ENCODE measurements at regions not wholly inside any gene's neighbourhood (a gene's known extent, or its start where the extent isn't known, plus 50 kb on each side); places are given as distances from the start of the nearest gene placed in this dataset.
"Not testable (repeated sequence)": the region's sequence is repeated elsewhere in the genome, so short reads cannot be mapped to it uniquely, and the experiment has no call there.

GRCh38 chr2:47628904-47629303 is 58.1 kb upstream of the KCNK12 start:
- DNase-seq: no peak
- WGBS, 2 donors: 82 to 96% methylated on average over 3 of the region's 3 CpGs

GRCh38 chr2:47626664-47627063 is 55.9 kb upstream of the KCNK12 start:
- Histone ChIP-seq H3K4me3 (no peak overlapping the region), H3K4me1 (no peaks in the 10 kb centered on the region), H3K9me3 (no peaks in the 10 kb centered on the region), H3K36me3 (no peaks in the 10 kb centered on the region), H3K27me3 (no peaks in the 10 kb centered on the region), H3K27ac (no peak overlapping the region)
- 94 to 99% methylated on average over 5 of the region's 5 CpGs for WGBS, 2 donors
- no peak for ATAC-seq (ENCODE audit: low FRiP score in 2 of 2)
- TF ChIP-seq POLR2A (IDR thresholded peaks at IDR 0.05): no peak
- no peak for DNase-seq

More at GRCh38 chr2:47628904-47629303, 58.1 kb upstream of the KCNK12 start:
- ATAC-seq (ENCODE audit: low FRiP score in 2 of 2): no peak
- Histone ChIP-seq H3K27ac (no peak overlapping the region), H3K9me3 (no peaks in the 10 kb centered on the region), H3K4me1 (no peaks in the 10 kb centered on the region), H3K4me3 (no peak overlapping the region), H3K36me3 (no peaks in the 10 kb centered on the region), H3K27me3 (no peaks in the 10 kb centered on the region)
- TF ChIP-seq CTCF (IDR thresholded peaks at IDR 0.05) (no peak), POLR2AphosphoS5 (IDR thresholded peaks at IDR 0.05) (no peak), POLR2A (IDR thresholded peaks at IDR 0.05) (no peak), EP300 (IDR thresholded peaks at IDR 0.05) (no peak)

GRCh38 chr2:47623140-47623539 is 52.4 kb upstream of the KCNK12 start:
- not testable (repeated sequence) for H3K9me3 ChIP-seq; DNase-seq; H3K27me3 ChIP-seq; H3K4me1 ChIP-seq; H3K36me3 ChIP-seq; H3K27ac ChIP-seq; ATAC-seq (ENCODE audit: low FRiP score in 2 of 2); H3K4me3 ChIP-seq
- WGBS, 2 donors: 58 to 64% methylated on average over 1 of the region's 1 CpG

- WGBS, 2 donors: 84 to 85% methylated on average over 6 of the region's 6 CpGs
- no peaks in the 10 kb centered on the region for H3K9me3 ChIP-seq
- no peak overlapping the region for H3K4me3 ChIP-seq
- DNase-seq (no peak), ATAC-seq (ENCODE audit: low FRiP score in 2 of 2) (no peak)
- no peaks in the 10 kb centered on the region for H3K27me3 ChIP-seq
- TF ChIP-seq EP300 (IDR thresholded peaks at IDR 0.05) (no peak), POLR2AphosphoS5 (IDR thresholded peaks at IDR 0.05) (no peak), POLR2A (IDR thresholded peaks at IDR 0.05) (no peak), CTCF (IDR thresholded peaks at IDR 0.05) (no peak)
- no peak overlapping the region for H3K27ac ChIP-seq
- no peaks in the 10 kb centered on the region for H3K4me1 ChIP-seq
- H3K36me3 ChIP-seq: no peaks in the 10 kb centered on the region
These were observed 50.1 kb upstream of the KCNK12 start for GRCh38 chr2:47620770-47621437.
